Neural progenitor cell (in vitro differentiated cells): ENCODE measurements at regions not wholly inside any gene's neighbourhood (a gene's known extent, or its start where the extent isn't known, plus 50 kb on each side); places are given as distances from the start of the nearest gene placed in this dataset.

Experiments
- DNase-seq: peaks from one replicate; pipeline ENCODE4 v3.0.0-alpha.2; 2016; ENCODE audit warnings: low spot score
- H2AFZ ChIP-seq: fragments of 200-600 bp; sonication (generic); replicated peaks from 2 replicates; pipeline ENCODE4 v1.6.1; 2016; ENCODE audit warnings: antibody characterized with exemption
- H3F3A ChIP-seq: fragments of 200-600 bp; sonication (generic); 2 replicates; pipeline ENCODE4 v1.6.1; 2016; ENCODE audit warnings: antibody characterized with exemption, low read depth
- H3K27ac ChIP-seq: fragments of 200-600 bp; sonication (generic); 2 replicates; pipeline ENCODE4 v1.5.1; 2016; ENCODE audit warnings: mild to moderate bottlenecking
- H3K27me3 ChIP-seq: fragments of 200-600 bp; sonication (generic); 2 replicates; pipeline ENCODE4 v1.6.1; 2016; ENCODE audit warnings: mild to moderate bottlenecking, moderate library complexity
- H3K36me3 ChIP-seq: fragments of 200-600 bp; sonication (generic); 2 replicates; pipeline ENCODE4 v1.5.1; 2016
- H3K4me1 ChIP-seq: fragments of 200-600 bp; sonication (generic); 2 replicates; pipeline ENCODE4 v1.6.1; 2016; ENCODE audit warnings: mixed run types
- H3K4me2 ChIP-seq: fragments of 200-600 bp; sonication (generic); 2 replicates; pipeline ENCODE4 v1.6.1; 2016
- H3K4me3 ChIP-seq: fragments of 200-600 bp; sonication (generic); 2 replicates; pipeline ENCODE4 v1.5.1; 2016
- H3K79me2 ChIP-seq: fragments of 200-600 bp; sonication (generic); 2 replicates; pipeline ENCODE4 v1.6.1; 2016; ENCODE audit warnings: low read depth
- H3K9ac ChIP-seq: fragments of 200-600 bp; sonication (generic); 2 replicates; pipeline ENCODE4 v1.6.1; 2016
- H3K9me3 ChIP-seq: fragments of 200-600 bp; sonication (generic); 2 replicates; pipeline ENCODE4 v1.5.1; 2016; ENCODE audit warnings: low read depth
- H4K20me1 ChIP-seq: fragments of 200-600 bp; sonication (generic); 2 replicates; pipeline ENCODE4 v1.6.1; 2016; ENCODE audit warnings: low read depth
- H3K27ac Mint-ChIP-seq: 3 replicates; pipeline ENCODE4 v1.8.0; 2021; ENCODE audit warnings: mixed read lengths
- H3K27me3 Mint-ChIP-seq: 2 replicates; pipeline ENCODE4 v1.8.0; 2022; ENCODE audit warnings: low read depth, mild to moderate bottlenecking, inconsistent platforms, moderate library complexity, mixed read lengths; ENCODE audit not compliant: insufficient read depth
- H3K36me3 Mint-ChIP-seq: 3 replicates; pipeline ENCODE4 v1.8.0; 2021; ENCODE audit warnings: mixed read lengths
- H3K4me1 Mint-ChIP-seq: 3 replicates; pipeline ENCODE4 v1.8.0; 2021; ENCODE audit warnings: mixed read lengths
- H3K4me3 Mint-ChIP-seq: 3 replicates; pipeline ENCODE4 v1.8.0; 2021; ENCODE audit warnings: mild to moderate bottlenecking, moderate library complexity, mixed read lengths
- H3K9me3 Mint-ChIP-seq: 3 replicates; pipeline ENCODE4 v1.8.0; 2020; ENCODE audit warnings: mixed read lengths
- EZH2 ChIP-seq: fragments of 200-600 bp; sonication (generic); IDR thresholded peaks from 2 replicates; pipeline ENCODE4 v1.6.1; 2017; ENCODE audit warnings: antibody characterized with exemption, mild to moderate bottlenecking, moderate library complexity
- EZH2phosphoT487 ChIP-seq: fragments of 200-600 bp; sonication (generic); IDR thresholded peaks from 2 replicates; pipeline ENCODE4 v1.6.1; 2017; ENCODE audit warnings: antibody characterized with exemption
- TF ChIP-seq, protein P1 (sequence below): fragments of 200-600 bp; sonication (generic); IDR thresholded peaks from 2 replicates; pipeline ENCODE4 v1.5.1; 2017; ENCODE audit warnings: antibody characterized with exemption, mild to moderate bottlenecking

DNA sequence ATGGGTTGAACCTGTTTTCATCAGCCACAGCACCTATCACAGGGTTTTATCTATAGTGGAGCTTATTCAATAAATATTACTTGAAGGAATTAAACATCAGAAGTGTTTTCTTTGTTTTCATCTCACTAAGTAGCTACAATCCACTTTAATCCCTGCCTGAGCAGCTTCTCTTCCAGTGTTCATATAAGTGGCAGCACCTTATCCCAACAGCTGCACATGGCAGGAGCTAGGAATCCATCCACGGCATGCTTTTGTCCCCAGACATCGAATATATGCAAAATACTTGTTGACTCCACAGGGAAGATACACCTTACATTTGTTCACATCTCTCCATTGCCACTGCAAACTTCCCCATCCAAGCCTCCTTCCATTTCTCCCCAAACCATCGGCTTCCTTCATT is 549.8 kb upstream of the FAM241A start:
- Histone ChIP-seq H3K27ac (no peak overlapping the region), H3K9me3 (no peaks in the 10 kb centered on the region)

DNA sequence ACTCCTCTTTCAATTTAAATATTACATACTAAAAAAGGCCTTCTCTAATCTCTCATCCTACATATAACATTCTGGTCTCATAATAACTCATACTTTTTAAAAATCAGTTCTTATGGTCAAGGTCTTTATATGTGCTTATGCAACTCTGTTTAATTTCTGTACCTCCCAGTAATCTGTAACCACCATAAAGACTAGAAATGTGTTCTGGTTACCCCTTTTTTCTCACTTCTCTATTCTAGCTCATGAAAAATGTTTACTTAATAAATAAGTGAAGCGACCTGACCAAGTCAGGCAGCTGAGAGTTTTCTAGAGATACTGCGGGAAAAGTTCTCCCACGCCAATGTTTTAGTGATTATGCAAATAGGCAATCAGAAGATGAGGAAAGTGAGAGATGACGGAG is 548.8 kb upstream of the FAM241A start:
- Histone ChIP-seq H3F3A (no peaks in the 10 kb centered on the region), H3K36me3 (no peaks in the 10 kb centered on the region), H3K9ac (no peak overlapping the region), H4K20me1 (no peaks in the 10 kb centered on the region), H3K4me2 (no peak overlapping the region), H3K4me3 (no peak overlapping the region), H3K27me3 (no peaks in the 10 kb centered on the region), H3K27ac (no peak overlapping the region), H3K9me3 (no peaks in the 10 kb centered on the region), H3K4me1 (no peaks in the 10 kb centered on the region), H2AFZ (no peak overlapping the region), H3K79me2 (no peaks in the 10 kb centered on the region)
- no peaks in the 10 kb centered on the region for H3K27me3 Mint-ChIP-seq
- no peak overlapping the region for H3K27ac Mint-ChIP-seq
- no peak for TF ChIP-seq EZH2phosphoT487
- no peak for TF ChIP-seq EZH2
- TF ChIP-seq, protein P1, sequence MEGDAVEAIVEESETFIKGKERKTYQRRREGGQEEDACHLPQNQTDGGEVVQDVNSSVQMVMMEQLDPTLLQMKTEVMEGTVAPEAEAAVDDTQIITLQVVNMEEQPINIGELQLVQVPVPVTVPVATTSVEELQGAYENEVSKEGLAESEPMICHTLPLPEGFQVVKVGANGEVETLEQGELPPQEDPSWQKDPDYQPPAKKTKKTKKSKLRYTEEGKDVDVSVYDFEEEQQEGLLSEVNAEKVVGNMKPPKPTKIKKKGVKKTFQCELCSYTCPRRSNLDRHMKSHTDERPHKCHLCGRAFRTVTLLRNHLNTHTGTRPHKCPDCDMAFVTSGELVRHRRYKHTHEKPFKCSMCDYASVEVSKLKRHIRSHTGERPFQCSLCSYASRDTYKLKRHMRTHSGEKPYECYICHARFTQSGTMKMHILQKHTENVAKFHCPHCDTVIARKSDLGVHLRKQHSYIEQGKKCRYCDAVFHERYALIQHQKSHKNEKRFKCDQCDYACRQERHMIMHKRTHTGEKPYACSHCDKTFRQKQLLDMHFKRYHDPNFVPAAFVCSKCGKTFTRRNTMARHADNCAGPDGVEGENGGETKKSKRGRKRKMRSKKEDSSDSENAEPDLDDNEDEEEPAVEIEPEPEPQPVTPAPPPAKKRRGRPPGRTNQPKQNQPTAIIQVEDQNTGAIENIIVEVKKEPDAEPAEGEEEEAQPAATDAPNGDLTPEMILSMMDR, result no peak
- no peak for DNase-seq
- H3K9me3 Mint-ChIP-seq, result no peaks in the 10 kb centered on the region
- H3K36me3 Mint-ChIP-seq, result no peaks in the 10 kb centered on the region
- no peak overlapping the region for H3K4me3 Mint-ChIP-seq
- no peaks in the 10 kb centered on the region for H3K4me1 Mint-ChIP-seq

More for the DNA sequence above, 549.8 kb upstream of the FAM241A start:
- TF ChIP-seq EZH2phosphoT487, result no peak
- no peak for TF ChIP-seq EZH2
- TF ChIP-seq, protein P1, result no peak
- Histone ChIP-seq H3K4me3 (no peak overlapping the region), H3K79me2 (no peaks in the 10 kb centered on the region), H4K20me1 (no peaks in the 10 kb centered on the region), H3K4me1 (no peaks in the 10 kb centered on the region), H3K36me3 (no peaks in the 10 kb centered on the region), H3K4me2 (no peak overlapping the region), H2AFZ (no peak overlapping the region), H3F3A (no peaks in the 10 kb centered on the region), H3K27me3 (no peaks in the 10 kb centered on the region), H3K9ac (no peak overlapping the region)
- Mint-ChIP-seq H3K36me3 (no peaks in the 10 kb centered on the region), H3K27me3 (no peaks in the 10 kb centered on the region), H3K4me1 (no peaks in the 10 kb centered on the region), H3K9me3 (no peaks in the 10 kb centered on the region), H3K27ac (no peak overlapping the region), H3K4me3 (no peak overlapping the region)
- DNase-seq, result no peak

DNA sequence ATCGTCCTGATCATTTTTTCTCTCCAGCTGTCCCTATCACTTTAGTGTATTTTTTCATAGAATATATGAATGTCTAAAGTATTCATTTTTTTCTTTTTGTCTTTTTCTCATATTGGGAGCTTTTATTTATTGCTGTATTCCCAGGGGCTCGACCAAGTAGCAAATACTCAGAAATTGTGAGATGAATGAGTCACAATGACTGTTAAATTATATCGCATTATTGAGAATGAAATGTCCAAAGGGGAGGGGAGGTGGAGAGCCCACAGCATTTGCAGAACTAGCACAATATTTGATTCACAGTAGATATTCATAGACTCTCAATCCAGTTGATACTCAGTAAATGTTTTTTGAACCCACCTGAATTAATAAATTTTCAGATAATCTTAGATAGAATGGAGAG is 543.6 kb upstream of the FAM241A start:
- H3K4me2 ChIP-seq, result no peak overlapping the region
- H3K9me3 Mint-ChIP-seq, result no peaks in the 10 kb centered on the region
- no peaks in the 10 kb centered on the region for H3K79me2 ChIP-seq
- no peaks in the 10 kb centered on the region for H3K4me1 Mint-ChIP-seq
- H3K27me3 Mint-ChIP-seq, result no peaks in the 10 kb centered on the region
- DNase-seq, result no peak
- H3K27ac Mint-ChIP-seq, result no peak overlapping the region
- H3K27me3 ChIP-seq, result no peaks in the 10 kb centered on the region
- H3K9me3 ChIP-seq, result no peaks in the 10 kb centered on the region
- H4K20me1 ChIP-seq, result no peaks in the 10 kb centered on the region
- H3K4me1 ChIP-seq, result no peaks in the 10 kb centered on the region
- no peak overlapping the region for H3K9ac ChIP-seq
- TF ChIP-seq, protein P1, result no peak
- TF ChIP-seq EZH2phosphoT487 (no peak), EZH2 (no peak)
- no peaks in the 10 kb centered on the region for H3F3A ChIP-seq
- H2AFZ ChIP-seq, result no peak overlapping the region
- no peaks in the 10 kb centered on the region for H3K36me3 ChIP-seq
- H3K4me3 ChIP-seq, result no peak overlapping the region
- H3K4me3 Mint-ChIP-seq, result no peak overlapping the region
- no peaks in the 10 kb centered on the region for H3K36me3 Mint-ChIP-seq
- no peak overlapping the region for H3K27ac ChIP-seq
